Tibial nerve (tissue), 4 donors: ENCODE measurements at regions not wholly inside any gene's neighbourhood (a gene's known extent, or its start where the extent isn't known, plus 50 kb on each side); places are given as distances from the start of the nearest gene placed in this dataset.

Experiments used
- DNase-seq, 2 donors: peaks; one replicate each; pipeline ENCODE4 v3.0.0-alpha.2; 2019; ENCODE audit warnings: low spot score in 2 of 2
- H3K27ac ChIP-seq, 4 donors: fragments of 200-600 bp; sonication (generic) in 3 of 4; one replicate each; pipeline ENCODE4 v1.5.1; 2017 to 2019; ENCODE audit warnings: mild to moderate bottlenecking in 1 of 4
- H3K27me3 ChIP-seq, 2 donors: fragments of 200-600 bp; sonication (generic) in 1 of 2; one replicate each; pipeline versions ENCODE4 v1.5.1 to v1.6.0; 2017 to 2019
- H3K36me3 ChIP-seq, 3 donors: fragments of 200-600 bp; sonication (generic); one replicate each; pipeline ENCODE4 v1.5.1; 2018 to 2019
- H3K4me1 ChIP-seq, 4 donors: fragments of 200-600 bp; sonication (generic) in 3 of 4; one replicate each; pipeline ENCODE4 v1.5.1; 2017 to 2019
- H3K4me3 ChIP-seq, 4 donors: fragments of 200-600 bp; sonication (generic) in 3 of 4; one replicate each; pipeline ENCODE4 v1.5.1; 2017 to 2019; ENCODE audit warnings: mild to moderate bottlenecking in 1 of 4, moderate library complexity in 1 of 4
- H3K9me3 ChIP-seq, 4 donors: fragments of 200-600 bp; sonication (generic) in 3 of 4; one replicate each; pipeline ENCODE4 v1.5.1; 2017 to 2019
- EP300 ChIP-seq, 2 donors: sonication (generic); formaldehyde crosslinking; IDR thresholded peaks; one replicate each; pipeline ENCODE4 v1.6.1; 2017; ENCODE audit warnings: antibody characterized with exemption in 2 of 2, mild to moderate bottlenecking in 1 of 2
- POLR2A ChIP-seq, 2 donors: fragments of 450-650 bp; IDR thresholded peaks; one replicate each; pipeline ENCODE4 v1.6.1; 2017; ENCODE audit warnings: antibody characterized with exemption in 2 of 2, mild to moderate bottlenecking in 2 of 2, moderate library complexity in 2 of 2
- WGBS, 2 donors: methylation state at CpG; one replicate each; pipeline ENCODE4 v1.1.5; 2018; 5-methylcytosine and 5-hydroxymethylcytosine counted together
- TF ChIP-seq, protein P1 (sequence below), 5 experiments: fragments of 200-600 bp in 3 of 5; fragments of 450-650 bp in 2 of 5; sonication (generic) in 3 of 5; IDR thresholded peaks; one replicate each; pipeline ENCODE4 v1.5.1; 2016 to 2019; ENCODE audit warnings: antibody characterized with exemption in 5 of 5, mild to moderate bottlenecking in 3 of 5, moderate library complexity in 2 of 5

DNA sequence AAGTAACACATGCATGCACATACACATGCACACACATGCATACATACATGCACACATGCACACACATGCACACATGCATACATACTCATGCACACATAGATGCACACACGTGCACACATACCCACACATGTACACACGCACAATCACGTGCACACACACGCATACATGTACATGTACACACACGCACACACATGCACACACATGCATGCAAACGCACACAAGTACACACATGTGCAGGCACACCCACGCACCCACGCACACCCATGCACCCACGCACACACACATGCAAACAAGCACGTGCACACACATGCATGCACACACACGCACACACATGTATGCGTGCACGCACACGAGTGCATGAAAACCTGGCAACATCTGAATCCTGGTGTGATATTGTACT, 232.7 kb upstream of the CDH4 start:
- 92 to 94% methylated on average over 14 of the region's 14 CpGs for WGBS, 2 donors
- peaks cover 0 to 3% (median 0%) of the 10 kb centered on the region in 4 donors for H3K9me3 ChIP-seq

DNA sequence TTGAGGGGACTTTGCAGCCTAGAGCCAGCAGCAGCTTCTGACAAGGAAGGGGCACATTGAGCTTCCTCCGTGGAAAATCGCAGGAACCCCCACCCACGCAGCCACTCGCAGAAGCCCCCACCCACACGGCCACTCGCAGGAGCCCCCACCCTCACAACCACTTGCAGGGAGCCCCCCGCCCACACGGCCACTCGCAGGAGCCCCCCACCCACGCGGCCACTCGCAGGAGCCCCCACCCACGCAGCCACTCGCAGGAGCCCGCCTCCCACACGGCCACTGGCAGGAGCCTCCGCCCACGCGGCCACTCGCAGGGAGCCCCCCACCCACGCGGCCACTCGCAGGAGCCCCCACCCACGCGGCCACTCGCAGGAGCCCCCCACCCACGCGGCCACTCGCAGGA, 228.4 kb upstream of the CDH4 start:
- H3K36me3 ChIP-seq, result no peaks in the 10 kb centered on the region
- WGBS, 2 donors, result 91% methylated on average over 7 of the region's 29 CpGs; no CpG with 5 or more reads in 1 of the 2 donors
- no peaks in the 10 kb centered on the region for H3K4me1 ChIP-seq
- TF ChIP-seq EP300 (IDR thresholded peaks at IDR 0.05) (no peak), POLR2A (IDR thresholded peaks at IDR 0.05) (no peak)
- TF ChIP-seq, protein P1, sequence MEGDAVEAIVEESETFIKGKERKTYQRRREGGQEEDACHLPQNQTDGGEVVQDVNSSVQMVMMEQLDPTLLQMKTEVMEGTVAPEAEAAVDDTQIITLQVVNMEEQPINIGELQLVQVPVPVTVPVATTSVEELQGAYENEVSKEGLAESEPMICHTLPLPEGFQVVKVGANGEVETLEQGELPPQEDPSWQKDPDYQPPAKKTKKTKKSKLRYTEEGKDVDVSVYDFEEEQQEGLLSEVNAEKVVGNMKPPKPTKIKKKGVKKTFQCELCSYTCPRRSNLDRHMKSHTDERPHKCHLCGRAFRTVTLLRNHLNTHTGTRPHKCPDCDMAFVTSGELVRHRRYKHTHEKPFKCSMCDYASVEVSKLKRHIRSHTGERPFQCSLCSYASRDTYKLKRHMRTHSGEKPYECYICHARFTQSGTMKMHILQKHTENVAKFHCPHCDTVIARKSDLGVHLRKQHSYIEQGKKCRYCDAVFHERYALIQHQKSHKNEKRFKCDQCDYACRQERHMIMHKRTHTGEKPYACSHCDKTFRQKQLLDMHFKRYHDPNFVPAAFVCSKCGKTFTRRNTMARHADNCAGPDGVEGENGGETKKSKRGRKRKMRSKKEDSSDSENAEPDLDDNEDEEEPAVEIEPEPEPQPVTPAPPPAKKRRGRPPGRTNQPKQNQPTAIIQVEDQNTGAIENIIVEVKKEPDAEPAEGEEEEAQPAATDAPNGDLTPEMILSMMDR (IDR thresholded peaks at IDR 0.05), result no peak
- peaks cover 0 to 6% (median 0%) of the 10 kb centered on the region in 4 donors for H3K9me3 ChIP-seq
- H3K27ac ChIP-seq, result no peak overlapping the region
- no peaks in the 10 kb centered on the region for H3K27me3 ChIP-seq
- no peak for DNase-seq
- no peak overlapping the region for H3K4me3 ChIP-seq

More for the DNA sequence above, 232.7 kb upstream of the CDH4 start:
- TF ChIP-seq POLR2A (IDR thresholded peaks at IDR 0.05) (no peak), EP300 (IDR thresholded peaks at IDR 0.05) (no peak)
- TF ChIP-seq, protein P1 (IDR thresholded peaks at IDR 0.05), result no peak
- DNase-seq, result no peak
- Histone ChIP-seq H3K4me3 (no peak overlapping the region), H3K27me3 (no peaks in the 10 kb centered on the region), H3K4me1 (no peaks in the 10 kb centered on the region), H3K36me3 (no peaks in the 10 kb centered on the region), H3K27ac (no peak overlapping the region)

DNA sequence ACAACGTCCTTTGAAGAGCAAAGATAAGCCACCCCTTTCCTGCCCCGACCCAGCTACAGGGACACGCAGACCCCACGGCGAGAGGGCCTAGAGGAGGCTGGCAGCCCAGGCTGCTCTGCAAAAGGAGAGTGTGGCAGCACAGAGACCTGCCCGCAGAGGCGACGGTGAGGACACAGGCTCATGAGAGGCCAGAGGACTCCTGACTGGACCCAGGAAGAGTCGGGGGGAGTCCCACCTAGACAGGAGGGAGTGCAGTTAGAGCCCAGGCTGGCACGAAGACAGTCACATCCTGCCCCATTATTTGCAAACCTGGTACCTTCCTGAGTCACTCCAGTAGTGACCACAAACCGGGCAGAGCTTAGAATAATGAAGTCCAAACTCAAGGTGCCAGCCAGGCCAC, 227.7 kb upstream of the CDH4 start:
- Histone ChIP-seq H3K27ac (no peak overlapping the region), H3K27me3 (no peaks in the 10 kb centered on the region), H3K4me1 (no peaks in the 10 kb centered on the region), H3K36me3 (no peaks in the 10 kb centered on the region), H3K9me3 (peaks cover 0 to 6% (median 0%) of the 10 kb centered on the region in 4 donors), H3K4me3 (no peak overlapping the region)
- TF ChIP-seq EP300 (IDR thresholded peaks at IDR 0.05) (no peak), POLR2A (IDR thresholded peaks at IDR 0.05) (no peak)
- TF ChIP-seq, protein P1 (IDR thresholded peaks at IDR 0.05), result no peak
- 81 to 83% methylated on average over 11 of the region's 11 CpGs for WGBS, 2 donors
- DNase-seq, result no peak

DNA sequence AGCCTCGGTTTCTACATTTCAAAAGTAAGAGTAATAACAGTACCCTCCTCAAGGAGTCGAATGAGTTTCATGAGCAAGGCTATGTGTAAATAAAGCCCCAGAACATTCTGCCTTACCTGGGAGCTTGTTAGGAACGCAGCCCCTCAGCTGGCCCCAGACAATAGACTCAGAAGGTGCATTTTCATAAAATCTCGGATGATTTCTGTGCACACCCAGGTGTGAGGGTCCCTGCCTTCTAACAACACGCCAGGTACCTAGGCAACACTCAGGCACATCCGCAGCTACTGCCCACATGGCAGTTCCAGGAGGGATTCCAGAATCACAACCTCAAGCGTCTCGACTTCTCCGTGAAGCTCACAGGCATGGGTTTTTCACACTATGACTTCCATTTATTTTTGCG, 226.5 kb upstream of the CDH4 start:
- TF ChIP-seq, protein P1 (IDR thresholded peaks at IDR 0.05), result no peak
- TF ChIP-seq EP300 (IDR thresholded peaks at IDR 0.05) (no peak), POLR2A (IDR thresholded peaks at IDR 0.05) (no peak)
- Histone ChIP-seq H3K27ac (no peak overlapping the region), H3K4me1 (no peaks in the 10 kb centered on the region), H3K4me3 (no peak overlapping the region), H3K36me3 (no peaks in the 10 kb centered on the region), H3K9me3 (peaks cover 0 to 6% (median 0%) of the 10 kb centered on the region in 4 donors), H3K27me3 (no peaks in the 10 kb centered on the region)
- DNase-seq, result no peak
- WGBS, 2 donors, result 87 to 89% methylated on average over 10 of the region's 10 CpGs

DNA sequence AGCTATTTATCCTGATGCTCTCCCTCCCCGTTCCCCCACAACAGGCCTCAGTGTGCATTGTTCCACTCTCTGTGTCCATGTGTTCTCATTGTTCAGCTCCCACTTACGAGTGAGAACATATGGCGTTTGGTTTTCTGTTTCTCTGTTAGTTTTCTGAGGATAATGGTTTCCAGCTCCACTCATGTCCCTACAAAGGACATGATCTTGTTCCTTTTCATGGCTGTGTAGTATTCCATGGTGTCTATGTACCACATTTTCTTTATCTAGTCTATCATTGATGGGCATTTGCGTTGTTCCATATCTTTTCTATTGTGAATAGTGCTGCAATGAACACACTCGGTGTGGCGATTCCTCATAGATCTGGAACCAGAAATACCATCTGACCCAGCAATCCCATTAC, 225.9 kb upstream of the CDH4 start:
- Histone ChIP-seq H3K4me1 (no peaks in the 10 kb centered on the region), H3K27me3 (no peaks in the 10 kb centered on the region), H3K27ac (no peak overlapping the region), H3K9me3 (peaks cover 0 to 6% (median 0%) of the 10 kb centered on the region in 4 donors), H3K36me3 (no peaks in the 10 kb centered on the region), H3K4me3 (no peak overlapping the region)
- TF ChIP-seq EP300 (IDR thresholded peaks at IDR 0.05) (no peak), POLR2A (IDR thresholded peaks at IDR 0.05) (no peak)
- TF ChIP-seq, protein P1 (IDR thresholded peaks at IDR 0.05), result no peak
- no peak for DNase-seq
- WGBS, 2 donors, result 83 to 92% methylated on average over 6 of the region's 6 CpGs
